IMR-90 (cell line): ENCODE measurements at regions not wholly inside any gene's neighbourhood (a gene's known extent, or its start where the extent isn't known, plus 50 kb on each side); places are given as distances from the start of the nearest gene placed in this dataset.

Experiments used
- ATAC-seq: fragments of 200-7000 bp; cut with Tn5 transposase; 2 replicates; pipeline ENCODE4 v1.9.1; 2020; ENCODE audit warnings: low read depth, mild to moderate bottlenecking, moderate library complexity
- BruUV-seq: library from RNA; stranded (reverse); fragments of 400-500 nt; replicated peaks from 2 replicates; lab custom pipeline; 2021; lab: Mats Ljungman, UMichigan
- CTCF ChIA-PET: fragments of 300-600 bp; formaldehyde crosslinking; extraction: SDS; loops from one replicate; lab custom pipeline; 2021; ENCODE audit warnings: antibody characterized with exemption; lab: Yijun Ruan, JAX
- POLR2A ChIA-PET: fragments of 300-600 bp; sonication (Branson Sonifier 250); formaldehyde crosslinking; loops from one replicate; lab custom pipeline; 2022; ENCODE audit warnings: antibody characterized with exemption; ENCODE audit not compliant: unreplicated experiment; lab: Charles Lee
- DNase-seq: peaks from one replicate; pipeline ENCODE4 v3.0.0; 2013
- H2AFZ ChIP-seq: replicated peaks from 2 replicates; pipeline ENCODE3; 2013; ENCODE audit warnings: low read length, mild to moderate bottlenecking; ENCODE audit not compliant: poor library complexity
- H2AK5ac ChIP-seq: 2 replicates; pipeline ENCODE4 v1.6.1; 2013; ENCODE audit warnings: low read depth, low read length, inconsistent platforms
- H2AK9ac ChIP-seq: replicated peaks from 2 replicates; pipeline ENCODE3; 2013; ENCODE audit warnings: mild to moderate bottlenecking, low read depth, low read length, moderate library complexity; ENCODE audit not compliant: poor library complexity
- H2BK120ac ChIP-seq: 2 replicates; pipeline ENCODE4 v1.6.1; 2013; ENCODE audit warnings: low read depth, low read length, inconsistent platforms
- H2BK15ac ChIP-seq: 3 replicates; pipeline ENCODE4 v1.6.1; 2013; ENCODE audit warnings: low read depth, low read length, inconsistent platforms
- H2BK20ac ChIP-seq: 2 replicates; pipeline ENCODE4 v1.6.1; 2013; ENCODE audit warnings: low read depth, mild to moderate bottlenecking, inconsistent platforms, low read length, moderate library complexity
- H2BK5ac ChIP-seq: 2 replicates; pipeline ENCODE4 v1.6.1; 2013; ENCODE audit warnings: mild to moderate bottlenecking, low read depth, low read length, inconsistent platforms; ENCODE audit not compliant: poor library complexity, severe bottlenecking
- H3K14ac ChIP-seq: replicated peaks from 2 replicates; pipeline ENCODE4 v1.6.1; 2013; ENCODE audit warnings: low read depth, low read length, inconsistent platforms
- H3K18ac ChIP-seq: 2 replicates; pipeline ENCODE4 v1.6.1; 2013; ENCODE audit warnings: low read depth, low read length, control low read depth
- H3K23ac ChIP-seq: 2 replicates; pipeline ENCODE4 v1.6.1; 2013; ENCODE audit warnings: low read depth, low read length, inconsistent platforms
- H3K27ac ChIP-seq: 2 replicates; pipeline ENCODE4 v1.5.1; 2013; ENCODE audit warnings: mild to moderate bottlenecking, control low read depth, low read length; ENCODE audit not compliant: insufficient read depth
- H3K27me3 ChIP-seq: 2 replicates; pipeline ENCODE4 v1.6.1; 2013; ENCODE audit warnings: low read length; ENCODE audit not compliant: control insufficient read depth, insufficient read depth
- H3K36me3 ChIP-seq: 2 replicates; pipeline ENCODE4 v1.6.1; 2013; ENCODE audit warnings: low read length, mixed read lengths; ENCODE audit not compliant: control insufficient read depth, insufficient read depth
- H3K4ac ChIP-seq: 2 replicates; pipeline ENCODE4 v1.6.1; 2013; ENCODE audit warnings: low read depth, low read length, inconsistent platforms
- H3K4me1 ChIP-seq: 2 replicates; pipeline ENCODE4 v1.6.1; 2013; ENCODE audit warnings: low read length, mixed read lengths; ENCODE audit not compliant: control insufficient read depth, insufficient read depth
- H3K4me2 ChIP-seq: 2 replicates; pipeline ENCODE4 v1.6.1; 2013; ENCODE audit warnings: low read depth, mild to moderate bottlenecking, control low read depth, low read length, moderate library complexity
- H3K4me3 ChIP-seq: 2 replicates; pipeline ENCODE4 v1.5.1; 2013; ENCODE audit warnings: low read depth, mild to moderate bottlenecking, control low read depth, low read length, moderate library complexity; ENCODE audit not compliant: insufficient read depth
- H3K56ac ChIP-seq: 2 replicates; pipeline ENCODE4 v1.6.1; 2013; ENCODE audit warnings: low read length, inconsistent platforms; ENCODE audit not compliant: insufficient read depth; ENCODE audit errors: extremely low read depth
- H3K79me1 ChIP-seq, 2 experiments: 2 replicates each; pipeline ENCODE4 v1.6.1; 2013; ENCODE audit warnings: low read length in 2 of 2, inconsistent platforms in 1 of 2, low read depth in 1 of 2
- H3K9ac ChIP-seq: 2 replicates; pipeline ENCODE4 v1.6.1; 2013; ENCODE audit warnings: low read depth, low read length, control low read depth
- H3K9me1 ChIP-seq: 2 replicates; pipeline ENCODE4 v1.6.1; 2013; ENCODE audit warnings: low read length, inconsistent platforms; ENCODE audit not compliant: insufficient read depth
- H3K9me3 ChIP-seq: 2 replicates; pipeline ENCODE4 v1.6.1; 2013; ENCODE audit warnings: low read length; ENCODE audit not compliant: control insufficient read depth, insufficient read depth
- H4K20me1 ChIP-seq: 2 replicates; pipeline ENCODE4 v1.6.1; 2013; ENCODE audit warnings: low read length, inconsistent platforms; ENCODE audit not compliant: insufficient read depth
- H4K5ac ChIP-seq: 2 replicates; pipeline ENCODE4 v1.6.1; 2013; ENCODE audit warnings: mild to moderate bottlenecking, low read depth, low read length, control low read depth
- H4K8ac ChIP-seq, 2 experiments: 2 replicates each; pipeline ENCODE4 v1.6.1; 2013; ENCODE audit warnings: low read depth in 2 of 2, low read length in 2 of 2, control low read depth in 1 of 2, inconsistent platforms in 1 of 2
- H4K91ac ChIP-seq: 2 replicates; pipeline ENCODE4 v1.6.1; 2013; ENCODE audit warnings: low read depth, low read length, inconsistent platforms; ENCODE audit not compliant: insufficient read depth
- MAFK ChIP-seq: IDR thresholded peaks from 2 replicates; pipeline ENCODE4 v1.6.1; 2012; ENCODE audit warnings: low read depth, low read length, improper control_type of control experiment
- SMC3 ChIP-seq: fragments of 150-350 bp; IDR thresholded peaks from 2 replicates; pipeline ENCODE4 v1.6.1; 2016; ENCODE audit warnings: low read depth, mild to moderate bottlenecking, antibody characterized with exemption, low read length, moderate library complexity
- WGBS, 2 experiments: methylation state at CpG; one replicate each; pipeline versions ENCODE4 v1.1.5 to v1.1.7; 2013; ENCODE audit warnings: missing lambda C conversion rate in 2 of 2; ENCODE audit not compliant: insufficient read length in 1 of 2; ENCODE audit errors: extremely low coverage in 2 of 2; 5-methylcytosine and 5-hydroxymethylcytosine counted together
- dilution Hi-C: fragments of 300-500 bp; cut with HindIII; formaldehyde crosslinking; loops from one replicate; pipeline ENCODE4 v1.14.3; 2018; ENCODE audit warnings: low sequenced_read_pairs; ENCODE audit not compliant: unreplicated experiment
- in situ Hi-C: fragments of 300-500 bp; cut with MboI; formaldehyde crosslinking; loops from 3 replicates; pipeline ENCODE4 v1.14.3; 2019; ENCODE audit warnings: low sequenced_read_pairs, inconsistent platforms, mixed read lengths
- intact Hi-C: fragments of 100-400 bp; cut with micrococcal nuclease; formaldehyde crosslinking; loops from 2 replicates; pipeline ENCODE4 v1.10.0; 2022

GRCh38 chr5:52469835-52470234 is 317.9 kb upstream of the ITGA1 start:
- H2BK20ac ChIP-seq = no peak overlapping the region
- no peaks in the 10 kb centered on the region for H3K27me3 ChIP-seq
- no peak overlapping the region for H2BK5ac ChIP-seq
- H3K4me3 ChIP-seq = no peak overlapping the region
- H4K8ac ChIP-seq = no peak overlapping the region
- ATAC-seq (peak; percentile 60; the same call in 1 of the 2 replicates), DNase-seq (no peak)
- no peak overlapping the region for H3K4ac ChIP-seq
- H3K9me1 ChIP-seq = no peaks in the 10 kb centered on the region
- H3K4me1 ChIP-seq = no peaks in the 10 kb centered on the region
- no peak overlapping the region for H3K18ac ChIP-seq
- in situ Hi-C loops (no loop called here), intact Hi-C loops (no loop called here), dilution Hi-C loops (no loop called here)
- POLR2A ChIA-PET = no interaction called here
- CTCF ChIA-PET = no interaction called here
- no peak for TF ChIP-seq SMC3
- no peak for TF ChIP-seq MAFK
- no peak overlapping the region for H2AFZ ChIP-seq
- no peaks in the 10 kb centered on the region for H4K20me1 ChIP-seq
- no peak overlapping the region for H2BK15ac ChIP-seq
- H3K14ac ChIP-seq = no peak overlapping the region
- H3K36me3 ChIP-seq = no peaks in the 10 kb centered on the region
- no peak overlapping the region for H3K23ac ChIP-seq
- no peak overlapping the region for H3K56ac ChIP-seq
- H3K4me2 ChIP-seq = peak overlapping the region; percentile 63; the same call in 1 of the 2 replicates
- H3K79me1 ChIP-seq = no peaks in the 10 kb centered on the region
- H4K91ac ChIP-seq = no peak overlapping the region
- BruUV-seq = no TSS peak
- H4K5ac ChIP-seq = no peak overlapping the region
- no peak overlapping the region for H3K9ac ChIP-seq
- H2AK5ac ChIP-seq = no peak overlapping the region
- H3K9me3 ChIP-seq = no peaks in the 10 kb centered on the region
- no CpG with 5 or more reads among the region's 1 CpG for WGBS, 2 experiments
- H2AK9ac ChIP-seq = no peak overlapping the region
- no peak overlapping the region for H2BK120ac ChIP-seq
- no peak overlapping the region for H3K27ac ChIP-seq
